GM18870 (cell line): ENCODE measurements at regions not wholly inside any gene's neighbourhood (a gene's known extent, or its start where the extent isn't known, plus 50 kb on each side); places are given as distances from the start of the nearest gene placed in this dataset.

Source experiments
- ATAC-seq: cut with Tn5 transposase; IDR thresholded peaks from one replicate; pipeline ENCODE4 v1.9.1; 2021; ENCODE audit warnings: moderate library complexity; ENCODE audit not compliant: unreplicated experiment

DNA sequence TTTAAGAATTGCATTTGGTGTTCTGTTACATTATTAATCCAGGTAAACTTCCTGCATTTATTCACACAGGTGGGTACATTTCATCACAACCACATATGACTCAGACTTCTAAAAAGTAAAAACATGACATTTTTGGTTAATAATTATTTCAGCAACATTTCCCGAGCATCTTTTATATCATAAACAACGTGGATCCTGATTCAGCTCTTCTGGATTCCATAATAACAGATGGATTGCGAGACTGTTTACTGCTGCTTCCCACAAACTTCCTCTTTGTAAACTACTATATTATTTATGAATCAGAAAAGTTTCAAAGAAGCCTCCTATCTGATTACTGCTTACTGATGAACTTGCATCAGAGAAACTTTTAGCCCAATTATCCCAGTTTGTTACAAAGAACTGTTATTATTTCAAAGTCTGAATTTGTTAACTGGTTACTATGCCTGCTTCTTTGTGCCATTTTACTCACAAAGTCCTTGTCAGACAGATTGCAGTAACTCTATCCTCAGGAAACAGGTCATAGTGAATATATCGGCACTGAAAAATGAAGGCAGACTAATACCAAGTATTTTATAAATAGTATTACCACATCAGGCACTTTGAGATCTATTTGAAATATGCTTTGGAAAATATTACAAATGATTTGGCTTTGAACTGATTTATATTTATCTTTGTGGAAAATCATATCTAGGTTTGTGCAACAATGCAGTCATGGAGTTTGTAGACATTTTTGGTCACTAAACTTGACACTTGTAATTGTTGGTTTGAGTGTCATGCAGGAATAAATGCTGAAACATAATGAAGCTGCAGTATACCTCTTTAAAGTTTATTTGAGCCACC, 511.6 kb downstream of the PLCL1 start:
- ATAC-seq: no peak

DNA sequence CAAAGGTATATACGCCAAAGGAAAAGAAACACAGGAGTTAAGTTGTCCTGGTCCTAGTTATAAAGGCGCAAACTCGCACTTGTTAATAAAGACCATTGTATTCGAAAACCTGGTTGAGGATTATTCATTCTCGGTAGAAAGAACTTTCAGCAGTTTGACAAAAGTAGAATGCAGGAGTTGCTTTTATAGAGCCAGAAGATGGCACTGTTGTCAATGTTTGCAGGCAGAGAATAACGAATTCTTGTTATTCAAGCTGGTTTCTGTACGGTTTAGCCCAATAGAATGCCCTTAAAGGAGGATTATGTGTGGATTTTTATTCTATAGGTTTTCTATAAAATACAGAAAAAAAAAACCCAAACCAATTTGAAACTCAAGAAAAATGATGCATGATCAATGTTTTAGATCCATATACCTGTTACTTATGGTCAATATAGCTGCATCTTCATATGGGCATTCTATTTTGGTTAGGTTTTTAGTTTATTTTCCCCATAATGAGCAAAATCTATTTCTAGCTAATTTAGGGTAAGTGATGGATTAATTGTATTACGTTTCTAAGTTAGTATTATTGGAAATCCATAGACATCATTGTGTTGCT, 510.3 kb downstream of the PLCL1 start:
- no peak for ATAC-seq

DNA sequence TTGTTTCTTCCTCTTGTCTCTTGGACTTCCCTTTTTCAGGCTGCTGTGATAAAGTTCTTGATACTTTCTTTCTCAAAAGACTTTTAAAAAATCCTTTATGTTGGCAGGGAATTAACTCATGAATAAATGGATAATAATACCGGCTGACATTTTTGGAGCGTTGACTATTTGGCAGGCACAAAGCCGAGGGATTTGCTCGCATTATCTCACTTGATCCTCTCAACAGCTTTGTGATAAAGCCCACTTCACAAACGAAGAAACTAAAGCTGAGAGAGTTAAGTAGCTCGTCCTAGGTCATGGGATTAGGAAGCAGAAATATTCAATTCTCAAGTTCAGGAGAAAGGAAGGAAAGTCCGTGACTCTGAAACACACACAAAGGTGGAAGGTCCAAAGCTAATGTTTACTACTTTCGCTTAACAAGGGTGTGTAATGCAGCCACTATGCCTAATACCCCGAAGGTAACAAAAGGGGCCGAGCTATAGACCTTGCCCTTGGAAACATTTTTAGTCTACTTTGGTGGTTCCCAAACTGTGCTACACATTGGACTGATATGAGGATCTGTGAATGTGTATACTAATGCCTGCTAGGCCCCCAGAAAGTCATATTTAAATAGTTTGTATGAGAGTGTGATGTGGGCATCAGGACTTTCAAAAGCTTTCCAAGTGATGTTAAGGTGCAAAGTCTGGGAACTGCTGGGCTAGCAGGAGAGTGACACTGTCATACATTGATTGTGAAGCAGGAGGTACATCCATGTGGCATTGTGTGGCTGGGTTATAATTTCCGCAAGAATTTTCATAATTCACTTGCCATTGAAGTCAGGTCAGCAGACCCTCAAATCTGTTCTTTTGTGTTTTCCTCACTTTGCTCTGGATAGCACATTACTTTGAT, 508.4 kb downstream of the PLCL1 start:
- no peak for ATAC-seq

DNA sequence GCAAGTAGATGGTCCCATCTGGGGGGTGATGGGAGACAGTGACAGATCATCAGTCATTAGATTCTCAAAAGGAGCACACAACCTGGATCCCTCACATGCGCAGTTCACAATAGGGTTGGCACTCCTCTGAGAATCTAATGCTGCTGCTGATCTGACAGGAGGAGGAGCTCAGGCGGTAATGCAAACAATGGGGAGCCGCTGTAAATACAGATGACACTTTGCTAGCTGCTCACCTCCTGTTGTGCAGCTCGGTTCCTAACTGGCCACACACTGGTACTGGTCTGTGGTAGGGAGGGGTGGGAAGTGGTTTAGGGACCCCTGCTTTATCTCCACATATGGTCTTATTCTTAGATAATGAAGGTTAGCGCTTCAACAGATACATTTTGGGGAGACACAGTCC, 506.6 kb downstream of the PLCL1 start:
- ATAC-seq: no peak

DNA sequence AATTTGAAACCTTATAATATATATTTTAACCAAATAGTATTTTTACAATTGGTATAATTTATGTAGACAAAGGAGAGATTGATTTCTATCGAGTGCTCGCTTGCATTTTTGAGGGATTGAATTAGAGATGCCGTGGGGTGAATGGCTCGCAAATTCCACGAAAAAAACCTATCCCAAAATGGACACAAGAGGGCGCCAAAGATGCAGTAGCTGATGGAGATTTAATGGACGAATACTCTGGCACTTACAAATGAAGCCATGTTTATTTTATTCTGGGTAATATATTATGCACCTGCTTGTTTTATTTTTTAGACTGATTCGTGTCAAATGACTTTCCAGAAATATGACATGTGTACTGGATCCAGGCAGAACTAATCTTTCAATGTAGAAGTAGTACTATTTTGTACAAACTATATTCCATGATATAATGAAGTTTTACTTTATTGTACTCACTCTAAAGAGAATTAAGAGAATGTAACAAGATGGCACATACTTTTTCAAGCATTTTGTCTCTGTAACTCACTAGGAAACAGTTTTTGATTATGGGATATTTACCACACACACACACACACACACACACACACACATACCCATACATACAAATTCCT, 505.4 kb downstream of the PLCL1 start:
- ATAC-seq: peak; percentile 61

DNA sequence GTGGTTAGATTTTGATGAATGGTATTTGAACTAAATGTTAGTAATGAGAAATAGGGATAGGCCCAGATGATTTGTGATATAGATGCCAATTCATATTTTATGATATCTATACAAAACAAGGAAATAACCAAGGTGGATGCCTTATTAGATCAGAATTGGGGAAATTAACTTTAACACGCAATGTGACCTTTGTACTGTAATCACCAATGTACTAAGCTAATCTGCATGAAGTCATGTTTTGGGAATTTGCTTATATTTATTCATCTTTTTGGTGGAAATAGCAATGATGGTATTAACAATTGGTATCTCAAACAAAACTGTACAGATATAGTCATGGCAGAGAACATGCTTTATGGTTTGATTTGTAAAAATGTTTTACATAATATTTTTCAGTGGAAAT, 504.7 kb downstream of the PLCL1 start:
- no peak for ATAC-seq

DNA sequence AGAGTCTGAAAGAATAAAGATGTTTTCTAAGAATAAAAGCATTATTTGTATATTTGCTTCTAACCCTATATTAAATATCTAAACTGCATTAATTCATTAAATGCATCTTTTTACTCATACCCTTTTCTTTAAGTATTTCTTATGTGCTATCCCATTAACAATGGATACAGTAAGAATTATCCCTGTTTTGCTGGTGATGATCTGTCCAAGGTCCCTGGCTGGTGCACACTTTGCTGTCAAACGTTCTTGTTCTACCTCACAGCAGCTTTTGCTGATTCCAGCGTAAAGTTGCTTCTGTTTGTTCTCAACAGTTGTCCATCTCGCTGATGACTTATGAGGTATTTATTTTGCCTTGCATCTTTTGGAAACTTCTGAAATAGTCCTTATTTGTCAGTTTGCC, 504.0 kb downstream of the PLCL1 start:
- ATAC-seq: no peak

DNA sequence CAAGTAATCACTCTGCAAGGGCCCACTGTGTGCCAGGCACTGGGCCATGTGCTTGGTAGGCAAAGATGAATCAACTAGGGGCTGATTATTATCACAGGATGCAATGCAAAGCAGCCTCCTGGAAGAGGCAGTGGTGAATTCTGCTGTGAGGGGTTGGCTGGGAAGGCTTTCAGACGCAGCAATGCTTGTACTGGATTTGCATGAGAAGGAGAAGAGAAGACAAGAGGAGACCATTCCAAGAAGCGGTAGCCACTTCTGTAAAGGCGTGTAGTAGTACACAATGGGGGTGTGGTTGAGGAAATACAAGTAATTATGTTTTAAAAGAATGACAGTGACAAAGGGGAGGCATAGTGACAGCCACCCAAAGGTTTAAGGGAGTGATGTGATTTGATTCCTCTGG, 502.7 kb downstream of the PLCL1 start:
- ATAC-seq: no peak

DNA sequence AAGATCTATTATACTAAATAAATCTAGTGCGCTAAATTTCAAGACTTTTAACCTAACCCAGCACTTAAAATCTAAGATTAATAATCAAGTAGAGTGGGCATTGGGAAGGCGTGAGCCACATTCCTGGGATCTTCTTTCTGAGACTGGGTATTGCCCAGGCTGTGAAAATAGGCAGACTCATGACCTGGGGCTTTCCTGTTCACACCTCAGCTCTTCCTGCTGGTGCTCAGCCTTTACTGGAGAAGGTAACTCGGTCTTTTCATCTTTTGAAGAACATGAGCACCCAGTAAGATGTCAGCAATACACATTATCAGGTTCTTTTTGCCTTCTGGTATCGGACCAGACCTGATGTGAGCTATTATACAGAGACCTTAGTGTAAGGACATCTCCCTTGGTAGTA, 500.5 kb downstream of the PLCL1 start:
- ATAC-seq: no peak

DNA sequence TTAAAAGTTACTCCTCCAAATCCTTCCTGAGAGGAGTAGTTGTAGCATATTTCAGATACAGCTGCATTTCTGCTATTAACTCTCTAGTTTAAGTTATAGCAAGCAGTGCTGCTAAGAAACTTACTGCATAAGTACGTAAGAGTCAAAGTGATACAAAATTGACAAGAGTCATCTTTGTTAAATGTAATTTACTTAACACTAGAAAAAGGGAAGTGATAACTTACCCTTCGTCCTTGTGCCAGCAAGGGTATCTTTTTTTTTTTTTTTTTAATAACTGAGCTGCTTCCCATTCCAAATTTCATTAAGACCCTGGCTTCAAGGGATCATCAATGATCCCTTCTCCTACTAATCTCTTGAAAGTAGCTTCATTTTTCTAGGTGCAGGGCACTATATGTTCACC, 493.0 kb downstream of the PLCL1 start:
- ATAC-seq: no peak

DNA sequence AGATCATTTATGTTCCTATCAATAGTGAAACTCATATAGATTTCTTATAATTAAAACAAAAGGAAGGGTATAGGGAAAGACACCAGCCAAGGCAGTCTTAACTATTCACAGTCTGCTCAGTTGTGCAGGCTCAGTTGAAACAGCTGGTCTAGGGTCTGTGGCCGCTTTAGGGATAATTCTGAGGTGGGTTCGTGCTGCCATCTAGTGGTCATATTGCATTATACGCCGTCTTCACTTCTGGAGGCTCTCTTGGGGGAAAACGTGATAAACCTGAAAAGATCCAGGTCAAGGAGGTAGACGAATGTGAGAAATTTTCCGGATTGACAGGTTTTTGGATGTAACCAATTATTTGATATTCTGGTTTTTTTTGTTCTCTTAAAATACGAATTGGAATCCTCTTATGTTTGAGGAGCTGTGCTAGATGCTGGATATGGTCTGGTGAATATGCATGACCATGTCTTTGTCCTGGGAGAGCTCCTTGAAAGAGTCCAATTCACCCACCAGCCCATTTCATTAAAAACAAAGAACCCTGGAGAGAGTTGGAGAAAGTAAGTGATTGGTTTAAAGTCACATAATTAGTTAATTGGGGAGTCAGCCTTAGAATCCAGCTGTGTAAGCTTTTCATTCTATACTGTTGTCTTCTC, 492.4 kb downstream of the PLCL1 start:
- peak; percentile 91 for ATAC-seq

DNA sequence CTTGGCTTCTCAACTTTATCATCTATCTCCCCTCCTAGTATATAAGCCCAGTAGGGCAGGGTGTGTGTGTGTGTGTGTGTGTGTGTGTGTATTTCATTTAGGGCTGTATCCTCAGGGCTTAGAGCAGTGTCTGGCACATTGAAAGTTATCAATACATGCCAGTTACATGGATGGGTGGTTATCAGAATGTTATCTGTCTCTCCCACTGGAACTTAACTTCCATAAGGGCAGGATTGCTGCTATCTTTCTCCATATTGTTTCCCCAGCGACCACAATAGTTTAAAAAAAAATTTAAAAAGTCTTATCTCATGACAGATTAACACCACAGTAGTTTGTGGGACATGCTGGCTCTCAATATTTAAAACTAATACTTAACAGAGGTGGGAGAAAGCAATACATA, 488.9 kb downstream of the PLCL1 start:
- no peak for ATAC-seq

DNA sequence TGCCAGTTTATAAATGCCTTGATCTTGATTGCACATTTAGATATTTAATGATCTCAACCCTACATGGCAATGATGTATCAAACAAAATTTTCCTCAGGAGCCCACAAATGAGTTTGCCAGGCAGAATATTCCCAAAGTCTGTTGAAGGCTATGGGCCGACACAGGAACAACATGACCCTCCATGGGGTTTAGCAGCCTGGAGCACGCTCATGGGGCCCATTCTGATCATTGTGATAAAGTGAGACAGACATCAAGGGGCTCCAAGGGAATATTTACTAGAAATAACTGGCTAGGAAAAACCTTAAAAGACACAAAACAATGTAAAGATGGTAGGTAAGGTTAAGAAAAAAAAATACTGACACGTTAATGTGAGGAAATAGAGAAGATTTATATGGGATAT, 485.4 kb downstream of the PLCL1 start:
- no peak for ATAC-seq

DNA sequence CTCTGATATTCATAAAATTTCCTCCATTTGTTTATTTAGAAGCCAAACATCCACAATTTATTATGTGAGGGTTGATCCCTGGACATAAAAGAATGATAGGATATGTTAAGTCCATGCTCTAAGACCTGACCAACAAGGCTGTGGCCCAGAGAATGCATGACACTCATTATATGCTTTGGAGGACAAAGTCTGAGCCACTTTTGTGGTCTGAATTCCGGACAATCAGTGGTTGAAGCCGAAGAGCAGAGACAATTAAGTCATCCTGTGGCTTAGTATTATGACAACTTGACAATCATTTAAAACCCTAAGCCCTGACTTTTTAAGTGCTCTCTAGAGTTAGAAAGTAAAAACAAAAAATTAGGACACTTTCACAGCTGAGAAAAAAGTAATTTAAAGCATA, 483.3 kb downstream of the PLCL1 start:
- no peak for ATAC-seq

DNA sequence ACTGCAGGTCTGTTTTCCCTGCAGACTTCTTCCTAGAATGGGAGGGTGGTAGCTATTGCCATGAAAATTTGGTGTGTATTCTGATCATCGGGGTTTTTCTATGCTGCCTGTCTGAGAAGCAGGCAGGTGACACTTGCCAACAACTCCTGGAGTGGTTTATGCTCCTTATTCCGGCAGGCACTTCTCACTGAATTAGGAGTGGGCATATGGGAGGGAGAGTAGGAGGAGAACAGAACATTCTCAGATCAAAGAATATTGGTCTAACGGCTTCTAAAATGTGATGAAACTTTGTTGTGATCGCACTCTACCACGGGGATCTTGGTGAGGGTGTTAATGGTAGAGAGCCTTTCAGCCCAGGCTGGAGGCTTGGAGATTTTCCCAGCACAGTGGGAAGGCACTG, 480.8 kb downstream of the PLCL1 start:
- no peak for ATAC-seq

DNA sequence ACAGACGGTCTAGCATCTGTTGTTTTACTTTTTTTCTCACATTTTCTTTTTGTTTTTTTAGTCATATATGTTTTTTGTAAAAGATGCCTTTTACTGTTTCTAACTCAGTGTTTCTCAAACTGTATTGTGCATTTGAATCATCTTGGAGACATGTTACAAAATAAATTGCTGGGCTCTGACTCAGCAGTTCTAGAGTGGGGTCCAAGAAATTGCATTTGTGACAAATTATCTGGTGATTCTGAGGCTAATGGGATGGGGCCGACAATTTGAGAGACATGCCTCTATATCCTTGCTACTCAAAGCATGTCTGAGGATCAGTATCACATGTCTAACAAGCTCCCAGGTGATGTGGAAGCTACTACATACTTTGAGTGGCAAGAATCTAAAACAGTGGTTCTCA, 478.8 kb downstream of the PLCL1 start:
- no peak for ATAC-seq

DNA sequence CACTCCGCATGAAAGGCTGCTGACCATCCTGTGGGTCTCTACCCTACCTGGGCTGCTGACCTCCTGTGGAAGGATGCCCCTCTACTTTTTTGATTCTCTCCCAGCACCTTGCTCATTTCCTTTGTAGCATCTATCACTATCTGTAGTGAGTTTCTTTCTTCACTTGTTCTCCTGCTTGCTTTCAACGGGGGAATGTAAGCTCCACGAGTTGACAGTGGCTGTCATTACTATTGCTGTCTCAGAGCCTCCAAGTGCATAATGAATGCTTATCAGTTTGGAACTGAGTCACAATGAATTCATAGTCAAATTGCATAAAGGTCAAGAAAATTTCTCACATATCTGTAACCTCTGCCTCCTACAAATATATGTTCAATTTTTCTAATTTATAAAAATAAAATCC, 477.7 kb downstream of the PLCL1 start:
- no peak for ATAC-seq

DNA sequence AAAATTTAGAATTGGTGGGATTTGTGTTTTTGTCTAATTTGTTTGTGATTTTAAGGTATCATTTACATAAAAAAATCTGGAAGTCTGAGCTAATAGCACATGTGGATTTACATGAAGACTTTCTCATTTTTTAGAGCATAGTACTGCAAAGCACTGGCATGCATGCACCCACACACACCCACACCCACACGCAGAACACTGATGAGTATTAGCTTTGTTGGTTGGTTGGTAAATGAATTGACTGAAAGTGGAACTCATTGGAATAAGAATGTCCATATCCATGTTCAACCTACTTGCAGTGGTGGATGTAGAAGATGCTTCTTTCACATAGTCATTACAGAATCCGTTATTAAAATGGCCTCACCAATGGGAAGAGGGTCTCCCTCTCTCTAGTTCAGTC, 475.8 kb downstream of the PLCL1 start:
- ATAC-seq: no peak

DNA sequence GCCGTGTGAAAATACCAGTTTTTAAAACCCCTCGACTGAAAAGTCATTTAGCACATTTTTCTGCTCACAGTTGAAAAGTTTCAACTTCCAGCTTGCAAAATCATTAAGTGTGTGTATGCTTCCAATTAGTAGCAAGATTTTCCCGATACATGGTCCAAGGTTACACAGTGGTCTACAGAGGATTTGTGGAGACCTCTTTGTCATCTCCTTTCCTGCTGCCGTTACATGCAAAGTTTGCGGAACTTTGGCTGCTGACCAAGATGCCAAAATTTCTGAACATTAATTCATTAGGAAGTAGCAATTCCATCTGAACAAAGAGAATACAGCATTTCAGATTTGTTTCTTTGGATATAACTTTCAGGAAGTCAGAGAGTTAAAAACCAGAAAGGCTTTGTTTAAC, 474.6 kb downstream of the PLCL1 start:
- no peak for ATAC-seq

DNA sequence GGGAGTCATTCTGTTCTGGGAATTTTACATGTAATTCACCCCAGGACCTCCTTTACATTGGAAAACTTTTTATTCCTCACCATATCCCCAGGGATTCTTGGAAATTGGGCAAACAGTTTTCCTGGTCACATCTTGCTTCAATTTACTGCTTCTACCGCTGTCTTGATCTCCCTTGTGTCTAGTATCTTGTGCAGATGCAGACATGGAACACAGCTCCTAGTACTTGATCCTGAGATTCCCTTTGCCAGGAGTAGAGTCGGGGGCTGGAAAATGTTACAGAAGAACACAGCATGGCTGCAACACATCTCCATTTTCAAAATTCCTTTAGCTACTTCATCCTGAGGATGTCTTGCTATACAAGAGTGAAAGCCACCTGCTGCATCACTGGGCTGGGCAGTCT, 472.8 kb downstream of the PLCL1 start:
- no peak for ATAC-seq

DNA sequence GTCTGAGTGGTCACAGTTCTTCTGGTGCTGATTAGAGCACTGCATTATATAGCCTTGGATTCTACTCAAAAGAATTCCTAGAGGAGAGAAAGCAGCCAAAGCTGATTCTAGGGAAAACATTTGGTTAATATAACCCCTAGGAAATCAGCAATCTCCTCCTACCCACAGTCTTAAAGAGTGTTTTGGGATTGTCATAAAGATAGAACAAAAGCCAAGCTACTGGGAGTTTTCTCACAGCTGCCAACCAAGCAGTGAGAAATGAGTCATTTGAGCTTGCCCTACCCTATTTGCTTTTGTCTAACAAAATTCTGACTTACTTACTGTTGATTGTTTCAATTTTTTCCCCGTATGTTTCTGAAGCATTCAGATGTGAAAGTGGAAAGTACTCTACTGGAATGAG, 469.3 kb downstream of the PLCL1 start:
- no peak for ATAC-seq
